ENCODE measurements at regions not wholly inside any gene's neighbourhood (a gene's known extent, or its start where the extent isn't known, plus 50 kb on each side); places are given as distances from the start of the nearest gene placed in this dataset.
"Not testable (repeated sequence)": the region's sequence is repeated elsewhere in the genome, so short reads cannot be mapped to it uniquely, and the experiment has no call there.

DNA sequence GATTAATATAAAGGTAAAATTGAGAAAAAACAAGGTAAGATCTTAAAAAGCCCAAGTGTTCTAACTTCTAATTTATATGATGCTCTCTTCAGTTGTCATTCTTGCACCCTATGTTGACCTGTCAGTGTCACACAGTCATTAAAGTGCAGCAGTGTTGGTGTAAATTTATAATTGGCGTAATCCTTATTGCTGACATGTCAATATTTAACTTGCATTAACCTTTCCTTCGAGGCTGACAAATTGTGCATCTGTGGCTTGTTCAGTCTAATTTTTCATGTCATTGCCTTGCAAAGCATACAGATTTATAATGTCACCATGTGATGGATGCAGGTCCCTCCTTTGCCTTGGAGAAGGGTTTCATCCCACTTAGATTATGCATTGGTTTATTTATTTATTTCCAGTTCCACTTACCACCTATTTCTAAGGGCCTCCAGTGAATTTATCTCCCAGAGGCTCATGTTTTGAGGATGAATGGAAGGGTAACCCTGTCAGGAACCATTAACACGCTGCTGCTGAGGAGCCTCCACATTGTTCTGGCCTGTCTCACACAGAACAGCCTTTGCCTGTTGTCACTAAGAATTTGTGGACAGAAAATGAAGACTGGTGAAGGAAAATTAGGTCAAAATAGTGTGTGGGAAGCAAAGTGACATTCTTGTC lies 1098.5 kb upstream of the LCORL start:
- DNase-seq: no peak

DNA sequence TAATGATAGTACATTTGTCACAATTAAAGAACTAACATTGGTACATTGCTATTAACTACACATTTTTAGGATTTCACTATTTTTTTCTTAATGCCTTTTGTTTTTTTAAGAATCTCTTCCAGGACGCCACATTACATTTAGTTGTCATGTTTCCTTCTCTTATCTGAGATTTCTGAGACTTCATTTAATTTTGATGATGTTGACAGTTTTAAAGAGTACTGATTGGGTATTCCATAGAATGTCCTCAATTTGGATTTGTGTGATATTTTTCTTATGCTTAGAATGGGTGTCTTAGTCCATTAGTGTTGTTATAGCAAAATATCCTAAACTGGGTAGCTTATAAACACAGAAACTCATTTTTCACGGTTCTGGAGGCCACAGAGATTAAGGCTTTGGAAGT lies 1095.5 kb upstream of the LCORL start:
- DNase-seq: no peak

DNA sequence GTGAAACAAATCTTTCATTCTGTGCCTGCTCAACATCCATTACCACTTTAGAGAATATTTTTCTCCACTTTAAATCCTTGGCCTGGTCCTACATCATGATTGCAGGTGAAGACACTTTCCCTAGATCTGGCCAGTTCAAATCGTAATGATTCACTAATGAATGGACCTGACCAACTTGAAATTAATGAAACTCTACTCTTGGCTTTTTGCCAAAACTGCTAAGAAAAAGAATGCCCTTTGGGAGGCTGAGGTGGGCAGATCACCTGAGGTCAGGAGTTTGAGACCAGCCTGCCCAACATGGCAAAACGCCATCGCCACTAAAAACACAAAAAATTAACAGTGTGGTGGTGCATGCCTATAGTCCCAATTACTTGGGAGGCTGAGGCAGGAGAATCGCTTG lies 1082.6 kb upstream of the LCORL start:
- DNase-seq: no peak

DNA sequence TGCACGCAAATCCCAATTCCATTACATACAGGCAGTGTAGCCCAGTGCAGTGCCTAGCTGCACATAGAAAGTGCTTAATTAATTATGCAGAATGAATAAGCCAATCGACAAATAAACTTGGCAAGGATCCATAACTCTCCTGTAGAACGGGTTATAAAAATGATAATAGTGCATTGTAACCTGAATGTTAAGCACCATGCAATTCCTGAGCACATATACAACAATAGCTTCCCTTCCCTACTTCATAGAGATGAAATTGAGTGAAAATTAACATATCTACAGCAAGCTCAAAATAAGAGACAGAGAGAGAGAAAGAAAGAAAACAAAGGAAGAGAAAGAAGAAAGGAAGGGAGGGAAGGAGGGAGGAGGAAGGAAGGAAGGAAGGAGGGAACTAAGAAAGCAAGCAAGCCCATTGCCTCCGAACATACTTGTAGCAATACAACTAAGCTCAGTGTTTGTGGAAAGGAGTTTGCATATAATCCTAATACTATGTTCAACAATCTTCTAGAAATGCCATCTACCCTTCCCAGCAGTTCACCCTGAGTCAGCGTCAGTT lies 1074.0 kb upstream of the LCORL start:
- DNase-seq: no peak

DNA sequence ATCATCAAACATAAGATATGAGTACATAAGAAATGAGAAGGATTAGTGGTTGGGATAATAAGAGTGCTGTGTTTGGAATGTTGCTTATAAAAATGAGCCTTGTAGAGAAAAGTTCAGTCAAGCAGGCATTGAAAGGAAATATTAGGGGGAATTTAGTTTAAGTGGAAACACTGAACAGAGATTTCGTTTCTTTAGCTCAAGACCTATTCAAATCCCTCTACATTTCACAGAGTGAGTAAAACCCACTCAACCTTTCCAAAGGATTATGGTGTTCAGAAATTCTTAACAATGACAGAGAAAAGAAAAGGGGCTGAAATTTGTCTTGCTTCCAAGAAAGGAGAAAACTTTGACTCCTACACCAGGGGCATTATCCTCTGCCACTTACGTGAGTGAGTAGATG lies 1072.4 kb upstream of the LCORL start:
- no peak for DNase-seq

DNA sequence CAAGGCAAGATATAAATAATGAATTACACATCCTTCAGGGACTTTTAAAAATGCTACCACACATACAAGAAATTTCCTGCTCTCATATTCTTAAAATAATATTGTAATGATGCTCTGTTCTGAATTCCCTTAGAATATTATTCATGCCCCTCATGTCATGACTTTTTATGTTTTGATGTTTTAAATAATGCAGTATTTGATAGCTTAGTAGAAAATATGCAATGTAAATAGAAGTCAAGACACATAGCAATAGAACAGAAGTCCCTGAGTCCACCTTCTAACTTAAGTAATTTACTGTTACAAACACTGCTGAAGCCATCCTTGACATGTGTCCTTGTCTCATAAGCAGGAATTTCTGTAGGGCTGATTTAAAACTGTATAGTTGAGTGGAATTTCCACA lies 1071.2 kb upstream of the LCORL start:
- no peak for DNase-seq

DNA sequence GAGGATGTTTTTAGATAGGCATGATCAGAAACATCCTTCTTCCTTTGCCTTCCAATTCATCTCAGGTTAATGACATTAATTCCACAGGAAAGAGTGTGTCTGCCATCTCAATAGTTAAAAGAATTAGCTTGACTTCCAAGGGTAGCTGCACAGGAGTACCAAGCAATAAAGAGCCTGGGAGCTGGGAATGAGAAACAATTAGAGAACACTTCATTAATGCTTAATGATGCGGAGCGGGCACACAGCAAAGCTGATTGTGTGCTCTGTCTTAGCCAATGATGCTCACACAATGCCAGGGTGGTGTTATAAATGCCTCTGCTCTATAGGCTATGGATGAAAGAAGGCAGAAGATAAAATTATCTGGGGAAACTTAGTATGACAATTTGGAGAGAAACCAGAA lies 1052.5 kb upstream of the LCORL start:
- no peak for DNase-seq

DNA sequence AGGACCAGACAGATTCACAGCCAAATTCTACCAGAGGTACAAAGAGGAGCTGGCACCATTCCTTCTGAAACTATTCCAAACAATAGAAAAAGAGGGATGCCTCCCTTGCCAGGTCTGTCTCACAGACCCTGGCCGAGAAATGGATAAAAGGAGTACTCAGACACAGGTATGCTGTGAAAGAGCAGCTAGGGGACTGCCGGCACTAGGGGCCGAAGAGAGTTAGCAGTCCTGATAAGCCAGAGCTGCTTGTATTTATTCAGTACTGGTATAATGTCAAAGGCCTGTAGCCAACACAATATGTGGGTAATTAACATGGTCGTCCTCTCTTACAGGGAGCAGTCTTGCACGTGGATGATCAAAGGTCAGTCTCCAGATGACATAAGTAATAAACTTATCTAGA lies 1042.1 kb upstream of the LCORL start:
- DNase-seq: no peak

DNA sequence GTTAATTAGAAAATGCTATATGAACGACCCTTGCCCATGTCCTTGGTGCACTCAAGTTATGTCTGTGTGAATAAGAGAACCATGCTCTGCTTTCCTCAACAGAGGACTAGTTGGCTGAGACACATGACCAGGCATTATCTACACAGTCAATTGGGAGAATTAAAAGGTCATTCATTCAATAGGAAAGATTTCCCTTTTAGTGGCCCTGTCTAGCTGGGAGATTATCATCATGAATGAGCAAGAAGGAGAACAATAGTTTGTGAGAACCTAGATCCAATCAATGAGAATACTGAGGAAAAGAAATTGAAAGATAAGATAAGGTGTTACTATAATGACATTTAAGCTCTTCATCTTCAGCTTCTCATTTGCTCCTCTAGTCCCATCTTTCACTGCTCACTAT lies 1033.4 kb upstream of the LCORL start:
- no peak for DNase-seq

DNA sequence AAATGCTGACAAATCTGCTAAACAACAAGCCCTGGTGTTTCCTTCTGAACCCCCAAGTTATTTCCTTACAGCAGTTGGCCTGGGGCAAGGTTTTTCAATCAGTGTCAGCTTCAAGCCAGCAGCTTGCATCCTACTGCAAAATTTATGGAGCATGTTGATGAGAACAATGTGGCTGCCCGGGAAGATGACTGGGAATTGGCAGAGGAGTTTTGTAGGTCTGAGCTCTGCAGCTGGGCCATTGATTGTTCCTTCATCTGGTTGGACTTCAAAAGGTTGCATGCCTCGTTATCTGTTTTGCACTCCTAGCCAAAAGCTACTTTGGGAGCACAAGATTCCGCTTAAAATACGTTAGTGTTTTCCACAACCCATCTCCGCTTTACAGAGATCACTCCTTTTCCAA lies 1030.3 kb upstream of the LCORL start:
- no peak for DNase-seq

DNA sequence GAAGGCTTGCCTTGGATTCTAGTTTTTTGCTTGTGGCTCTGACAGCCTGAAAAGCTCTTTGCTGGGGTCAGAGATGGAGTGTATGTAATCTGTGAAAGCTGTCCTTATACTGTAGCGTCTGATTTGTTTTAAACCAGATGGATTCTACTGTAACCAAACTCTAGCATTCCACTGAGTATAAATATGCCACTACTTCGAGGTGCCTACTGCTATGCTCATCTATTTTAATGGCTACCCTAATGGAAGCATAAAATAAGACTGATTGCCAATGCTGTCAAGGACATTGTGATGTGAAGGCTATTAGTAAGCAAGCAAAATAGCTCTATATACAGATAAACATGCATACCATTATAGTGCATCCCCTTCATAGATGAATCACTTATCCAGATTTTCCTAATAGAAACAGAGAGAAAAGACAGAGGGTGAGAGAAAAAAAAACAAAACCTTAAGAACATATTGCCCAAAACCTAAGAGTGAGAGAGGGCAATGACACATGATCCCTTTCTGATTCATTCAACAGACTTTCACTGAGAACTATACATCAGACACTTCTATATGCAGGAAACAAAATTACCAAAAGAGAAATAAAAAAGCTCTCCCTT lies 1025.8 kb upstream of the LCORL start:
- no peak for DNase-seq

DNA sequence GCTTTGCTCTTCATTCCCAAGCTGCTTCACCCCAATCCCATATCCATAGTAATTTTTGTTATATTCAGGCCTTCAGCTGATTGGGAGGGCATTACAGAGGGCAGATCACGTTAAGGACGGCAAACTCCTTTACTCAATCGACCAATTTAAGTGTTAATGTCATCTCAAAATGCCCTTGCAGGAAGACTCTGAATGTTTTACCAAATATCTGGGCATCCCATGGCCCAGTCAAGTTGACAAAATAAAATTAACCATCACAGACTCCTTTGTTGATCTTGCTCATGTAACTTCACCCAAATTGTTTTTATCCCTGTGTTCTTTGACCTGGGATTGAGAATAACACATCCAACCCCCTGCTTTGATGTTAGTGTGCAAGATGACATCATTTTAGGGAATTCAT lies 1018.3 kb upstream of the LCORL start:
- DNase-seq: no peak

DNA sequence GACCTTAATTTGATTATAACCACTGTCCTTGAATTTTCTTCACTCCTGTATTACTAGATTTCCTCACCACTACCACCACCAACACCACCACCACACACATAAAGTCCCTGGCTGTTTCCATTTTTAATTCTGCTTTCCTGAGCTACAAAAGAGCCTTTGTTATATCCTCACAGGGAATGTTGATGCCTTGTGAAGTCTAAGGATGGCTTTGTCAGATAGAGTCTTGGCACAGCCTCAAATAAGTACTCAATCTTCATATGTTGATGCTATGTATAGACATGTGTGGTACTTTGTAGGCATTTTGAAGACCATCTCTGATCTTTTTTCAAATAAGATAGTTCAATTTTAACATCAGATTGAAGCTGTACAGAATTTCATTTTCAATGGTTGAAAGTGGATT lies 1016.7 kb upstream of the LCORL start:
- DNase-seq: no peak

DNA sequence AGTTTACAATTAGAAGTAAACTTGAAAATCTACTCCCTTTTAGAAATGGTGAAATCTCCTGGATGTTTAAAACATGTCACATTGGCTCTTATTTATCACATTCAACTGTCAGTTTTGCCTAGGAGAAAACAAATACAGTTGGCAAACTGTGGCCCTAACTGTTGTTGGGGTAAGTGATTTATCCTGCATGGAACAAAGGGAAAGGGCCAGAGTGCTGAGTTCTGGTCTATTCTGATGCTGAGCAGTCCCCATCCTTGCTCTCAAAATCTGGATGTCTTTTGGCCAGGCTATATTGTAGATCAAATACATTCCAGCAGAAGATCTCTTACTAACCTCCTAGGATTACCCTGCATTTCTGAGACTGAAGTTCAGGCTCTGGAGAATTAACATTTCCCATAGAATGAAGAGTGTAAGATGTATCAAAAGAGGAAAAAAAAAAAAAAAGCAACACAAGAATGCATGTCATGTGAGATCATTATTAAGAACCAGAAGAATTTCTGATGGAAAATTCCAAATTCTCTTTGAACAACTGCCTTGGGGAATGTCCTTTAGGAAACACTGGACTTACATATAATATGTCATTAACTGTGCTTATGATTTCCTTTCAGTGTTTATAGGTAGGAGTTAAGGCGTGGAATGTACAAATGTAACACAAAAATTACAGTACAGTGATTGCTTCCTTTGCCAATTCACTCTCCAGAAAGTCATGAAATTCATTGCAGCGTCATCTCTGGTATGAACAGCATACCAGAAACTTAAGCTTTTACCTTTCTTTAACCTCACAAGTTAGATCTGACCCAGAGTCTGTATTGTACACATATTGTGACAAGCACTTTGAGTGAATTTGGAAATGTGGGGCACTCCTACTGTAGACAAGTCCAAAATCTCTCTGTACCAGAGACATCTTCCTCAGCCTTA lies 1012.5 kb upstream of the LCORL start:
- no peak for DNase-seq

DNA sequence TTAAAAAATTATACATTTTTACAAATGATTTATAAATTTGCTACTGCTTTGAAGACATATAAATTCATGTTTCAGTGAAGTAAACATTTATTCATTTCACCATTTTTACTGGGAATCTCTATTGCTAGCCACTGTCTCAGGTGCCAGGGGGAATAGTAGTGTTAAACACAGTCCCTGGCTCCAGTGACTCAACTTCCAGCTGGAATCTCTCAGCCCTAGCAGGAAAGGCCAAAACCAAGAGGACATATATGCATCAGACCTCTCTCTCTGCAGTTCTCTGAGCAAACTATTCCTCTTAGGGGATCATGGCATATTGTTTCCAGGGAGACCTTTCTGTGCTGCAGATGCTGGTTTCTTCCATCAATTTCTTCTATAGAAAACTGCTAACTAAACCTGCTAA lies 1009.0 kb upstream of the LCORL start:
- DNase-seq: no peak

DNA sequence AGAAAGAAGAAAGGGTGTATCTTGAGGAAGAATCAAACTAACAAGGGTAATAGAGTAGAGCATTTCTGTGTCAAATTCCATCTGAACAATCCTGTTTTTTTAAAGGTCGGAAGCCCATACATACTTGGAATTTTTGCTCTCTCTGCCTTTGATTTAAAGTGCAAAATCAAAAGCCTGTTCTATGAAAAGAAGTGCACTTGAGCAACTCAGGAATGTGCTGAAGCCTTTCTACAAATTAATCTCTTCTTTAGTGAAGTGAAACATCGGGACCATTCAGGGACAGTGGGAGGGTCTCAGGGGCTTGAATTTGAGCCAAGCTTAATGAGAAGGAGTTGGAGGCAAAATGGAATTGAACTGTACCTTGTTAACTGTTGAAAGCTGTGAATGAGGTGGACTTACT lies 1008.5 kb upstream of the LCORL start:
- DNase-seq: no peak

DNA sequence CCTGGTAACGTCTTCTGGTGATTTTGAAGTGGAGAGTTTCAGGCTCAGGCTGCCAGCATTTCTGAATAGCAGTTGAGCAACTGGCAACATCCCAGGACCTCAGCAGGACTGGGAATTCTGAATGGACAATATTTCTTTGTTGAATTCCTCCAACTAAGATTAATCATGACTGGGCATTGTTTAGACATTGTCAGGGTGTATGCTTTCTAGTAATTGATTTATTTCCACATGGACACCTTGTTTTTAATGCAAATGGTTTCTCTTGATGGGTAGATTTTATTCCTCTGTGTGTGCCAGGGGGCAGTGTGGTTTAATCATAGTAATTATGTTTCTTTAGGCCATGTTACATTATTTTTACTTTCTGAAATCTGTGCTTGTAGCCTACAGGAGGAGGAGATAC lies 1004.7 kb upstream of the LCORL start:
- DNase-seq: no peak

DNA sequence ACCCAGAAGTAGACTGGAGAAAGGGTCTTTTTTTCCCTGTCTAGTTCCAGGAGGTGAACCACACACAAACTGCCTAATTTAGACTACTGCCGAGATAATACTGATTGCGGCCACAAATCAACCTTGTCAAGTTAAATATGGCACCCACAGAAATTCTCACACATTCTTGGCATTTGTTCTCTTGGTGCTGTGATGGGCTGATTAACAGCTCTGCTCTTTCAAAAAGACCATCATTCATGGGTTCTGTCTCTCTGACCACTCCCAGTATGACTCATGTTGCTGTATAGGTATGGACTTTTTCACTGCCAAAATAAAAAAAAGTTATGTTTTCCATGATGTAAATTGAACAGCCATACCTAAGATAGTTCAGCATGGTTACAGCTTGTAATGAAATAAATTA lies 1003.5 kb upstream of the LCORL start:
- no peak for DNase-seq

DNA sequence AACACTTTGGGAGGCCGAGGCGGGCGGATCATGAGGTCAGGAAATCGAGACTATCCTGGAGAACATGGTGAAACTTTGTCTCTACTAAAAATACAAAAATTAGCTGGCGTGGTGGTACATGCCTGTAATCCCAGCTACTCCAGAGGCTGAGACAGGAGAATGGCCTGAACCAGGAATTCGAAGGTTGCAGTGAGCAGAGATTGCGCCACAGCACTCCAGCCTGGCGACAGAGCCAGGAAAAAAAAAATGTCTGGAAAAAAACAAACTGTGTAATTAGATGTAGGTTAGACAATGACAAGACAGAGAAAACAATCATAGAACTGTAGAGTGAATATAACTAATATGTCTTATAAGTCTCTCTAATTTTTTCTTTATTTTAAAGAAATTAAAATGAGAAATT lies 1002.5 kb upstream of the LCORL start:
- no peak for DNase-seq

DNA sequence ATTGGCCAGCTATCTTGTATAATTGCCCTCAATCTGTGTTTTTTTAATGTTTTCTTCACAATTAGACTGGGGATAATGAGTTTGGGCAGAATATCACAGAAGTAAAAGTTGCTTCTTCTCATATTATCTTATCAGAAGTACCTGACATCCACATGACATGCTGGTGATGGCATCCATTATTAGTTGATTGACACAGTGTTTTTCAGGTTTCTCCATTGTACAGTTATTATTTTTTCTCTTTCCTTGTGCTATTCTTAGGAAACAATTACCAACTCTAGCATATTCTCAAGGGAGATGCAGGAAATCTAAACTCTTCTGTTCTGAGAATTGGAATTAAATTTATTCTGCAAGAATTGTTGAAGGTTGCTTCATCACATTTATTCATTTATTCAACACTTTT lies 1000.1 kb upstream of the LCORL start:
- no peak for DNase-seq

DNA sequence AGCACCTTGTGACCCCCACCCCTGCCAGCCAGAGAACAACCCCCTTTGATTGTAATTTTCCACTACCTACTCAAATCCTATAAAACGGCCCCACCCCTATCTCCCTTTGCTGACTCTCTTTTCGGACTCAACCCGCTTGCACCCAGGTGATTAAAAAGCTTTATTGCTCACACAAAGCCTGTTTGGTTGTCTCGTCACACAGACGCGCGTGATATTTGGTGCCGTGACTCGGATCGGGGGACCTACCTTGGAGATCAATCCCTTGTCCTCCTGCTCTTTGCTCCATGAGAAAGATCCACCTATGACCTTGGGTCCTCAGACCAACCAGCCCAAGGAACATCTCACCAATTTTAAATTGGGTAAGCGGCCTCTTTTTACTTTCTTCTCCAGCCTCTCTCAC lies 995.0 kb upstream of the LCORL start:
- not testable (repeated sequence) for DNase-seq

DNA sequence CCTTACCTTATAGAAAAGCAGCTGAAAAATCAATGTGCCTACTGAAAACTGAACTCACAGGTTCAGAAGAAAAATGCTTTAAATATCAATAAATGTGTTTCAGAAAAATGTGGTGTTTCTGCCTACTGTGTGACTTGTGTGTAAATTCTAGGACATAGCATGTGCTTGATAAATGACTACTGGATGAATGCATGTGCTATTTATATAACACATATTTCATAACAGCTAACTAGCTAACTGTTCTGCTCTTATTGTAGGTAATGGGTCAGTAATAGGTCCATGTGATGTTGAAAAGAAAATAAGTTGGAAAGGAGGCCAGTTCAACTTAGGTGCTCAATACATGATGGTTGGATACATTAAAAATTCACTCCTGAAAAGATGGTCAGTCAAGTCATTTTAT lies 993.0 kb upstream of the LCORL start:
- no peak for DNase-seq

DNA sequence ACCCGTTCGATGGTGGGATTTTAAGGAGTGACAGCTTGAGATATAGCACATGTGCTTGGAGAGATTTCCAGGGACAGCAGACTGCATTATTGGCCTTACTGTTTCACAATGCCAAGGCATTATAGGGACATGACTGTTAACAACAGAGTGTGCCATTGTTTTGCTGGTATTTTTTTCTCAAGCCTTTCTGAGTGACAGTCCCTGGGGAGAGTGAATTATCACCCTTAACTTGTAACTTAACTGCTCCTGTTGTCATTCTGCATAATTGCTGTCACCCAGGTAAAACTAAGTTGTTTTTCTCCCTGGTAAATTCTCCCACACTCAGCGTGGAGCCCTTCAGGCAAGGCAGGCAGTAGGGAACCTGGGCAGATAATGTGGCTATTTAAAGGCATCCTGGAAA lies 989.2 kb upstream of the LCORL start:
- DNase-seq: no peak

DNA sequence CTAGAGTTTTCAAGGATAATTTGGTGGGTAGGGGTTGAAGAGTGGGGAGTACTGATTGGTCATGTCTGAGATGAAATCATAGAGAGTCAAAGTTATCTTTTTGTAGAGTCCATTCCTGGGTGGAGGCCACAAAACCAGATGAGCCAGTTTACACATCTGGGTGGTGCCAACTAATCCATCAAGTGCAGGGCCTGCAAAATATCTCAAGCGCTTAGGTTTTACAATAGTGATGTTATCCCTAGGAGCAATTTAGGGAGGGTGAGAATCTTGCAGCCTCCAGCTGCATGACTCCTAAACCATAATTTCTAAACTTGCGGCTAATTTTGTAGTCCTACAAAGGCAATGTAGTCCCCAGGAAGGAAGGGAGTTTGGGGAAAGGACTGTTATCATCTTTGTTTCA lies 988.3 kb upstream of the LCORL start:
- no peak for DNase-seq
